Prostate gland (tissue), 2 donors: ENCODE measurements at regions not wholly inside any gene's neighbourhood (a gene's known extent, or its start where the extent isn't known, plus 50 kb on each side); places are given as distances from the start of the nearest gene placed in this dataset.

Experiments
- DNase-seq: peaks from one replicate; pipeline ENCODE4 v3.0.0-alpha.2; 2019; ENCODE audit warnings: low spot score
- H3K27ac ChIP-seq, 2 donors: fragments of 200-600 bp; sonication (generic); 2 replicates each; pipeline ENCODE4 v1.5.1; 2017 to 2019
- H3K27me3 ChIP-seq: fragments of 200-600 bp; sonication (generic); replicated peaks from 2 replicates; pipeline ENCODE4 v1.5.1; 2019; ENCODE audit not compliant: insufficient read depth
- H3K36me3 ChIP-seq, 2 donors: fragments of 200-600 bp; sonication (generic); 1 replicate in 1 of 2; 2 replicates in 1 of 2; pipeline versions ENCODE4 v1.5.1 to v1.8.1; 2017 to 2019
- H3K4me1 ChIP-seq: fragments of 200-600 bp; sonication (generic); replicated peaks from 2 replicates; pipeline ENCODE4 v1.5.1; 2019
- H3K4me3 ChIP-seq, 2 donors: fragments of 200-600 bp; sonication (generic); 2 replicates each; pipeline ENCODE4 v1.5.1; 2017 to 2019
- H3K9me3 ChIP-seq: fragments of 200-600 bp; sonication (generic); 2 replicates; pipeline ENCODE4 v1.5.1; 2017
- CTCF ChIP-seq, 4 experiments: fragments of 200-600 bp in 2 of 4; fragments of 450-650 bp in 2 of 4; sonication (generic) in 2 of 4; IDR thresholded peaks; 1 replicate in 3 of 4; 2 replicates in 1 of 4; pipeline ENCODE4 v1.5.1; 2016 to 2019; ENCODE audit warnings: antibody characterized with exemption in 4 of 4, mild to moderate bottlenecking in 2 of 4, moderate library complexity in 2 of 4
- POLR2A ChIP-seq: fragments of 450-650 bp; IDR thresholded peaks from one replicate; pipeline ENCODE4 v1.6.1; 2016; ENCODE audit warnings: antibody characterized with exemption, mild to moderate bottlenecking
- POLR2AphosphoS5 ChIP-seq: sonication (generic); formaldehyde crosslinking; IDR thresholded peaks from one replicate; pipeline ENCODE4 v1.6.1; 2017; ENCODE audit warnings: antibody characterized with exemption
- WGBS: methylation state at CpG from one replicate; pipeline ENCODE4 v1.1.5; 2018; 5-methylcytosine and 5-hydroxymethylcytosine counted together
- intact Hi-C: fragments of 100-400 bp; cut with DNase I; formaldehyde crosslinking; loops from one replicate; pipeline ENCODE4 v1.14.2; 2022

GRCh38 chr3:135806317-135806716 lies 159.2 kb upstream of the PPP2R3A start:
- Histone ChIP-seq H3K27me3 (no peaks in the 10 kb centered on the region), H3K36me3 (no peaks in the 10 kb centered on the region), H3K27ac (no peak overlapping the region), H3K4me1 (no peaks in the 10 kb centered on the region), H3K9me3 (no peaks in the 10 kb centered on the region), H3K4me3 (no peak overlapping the region)
- TF ChIP-seq POLR2AphosphoS5 (no peak), CTCF (IDR thresholded peaks at IDR 0.05) (no peak), POLR2A (no peak)
- DNase-seq, result no peak
- WGBS, result 31% methylated on average over 4 of the region's 4 CpGs
- intact Hi-C loops, result no loop called here

GRCh38 chr3:135807879-135808278 lies 157.6 kb upstream of the PPP2R3A start:
- no peaks in the 10 kb centered on the region for H3K27me3 ChIP-seq
- TF ChIP-seq POLR2AphosphoS5, result no peak
- TF ChIP-seq CTCF (IDR thresholded peaks at IDR 0.05), result no peak
- no peak for TF ChIP-seq POLR2A
- no peaks in the 10 kb centered on the region for H3K36me3 ChIP-seq
- intact Hi-C loops, result no loop called here
- no peaks in the 10 kb centered on the region for H3K4me1 ChIP-seq
- H3K27ac ChIP-seq, result no peak overlapping the region
- no peak overlapping the region for H3K4me3 ChIP-seq
- 28% methylated on average over 1 of the region's 1 CpG for WGBS
- no peak for DNase-seq
- H3K9me3 ChIP-seq, result no peaks in the 10 kb centered on the region

GRCh38 chr3:135809021-135809634 lies 156.4 kb upstream of the PPP2R3A start:
- intact Hi-C loops, result no loop called here
- no peak overlapping the region for H3K4me3 ChIP-seq
- no peak overlapping the region for H3K27ac ChIP-seq
- H3K4me1 ChIP-seq, result no peaks in the 10 kb centered on the region
- no peaks in the 10 kb centered on the region for H3K27me3 ChIP-seq
- H3K9me3 ChIP-seq, result no peaks in the 10 kb centered on the region
- DNase-seq, result no peak
- TF ChIP-seq POLR2AphosphoS5 (no peak), POLR2A (no peak), CTCF (IDR thresholded peaks at IDR 0.05) (no peak)
- WGBS, result 43% methylated on average over 4 of the region's 4 CpGs
- H3K36me3 ChIP-seq, result no peaks in the 10 kb centered on the region

- H3K27ac ChIP-seq, result no peak overlapping the region
- H3K9me3 ChIP-seq, result no peaks in the 10 kb centered on the region
- no peaks in the 10 kb centered on the region for H3K36me3 ChIP-seq
- intact Hi-C loops, result no loop called here
- no peak for DNase-seq
- TF ChIP-seq POLR2AphosphoS5 (no peak), CTCF (IDR thresholded peaks at IDR 0.05) (no peak), POLR2A (no peak)
- no peaks in the 10 kb centered on the region for H3K4me1 ChIP-seq
- H3K4me3 ChIP-seq, result no peak overlapping the region
- 58% methylated on average over 8 of the region's 8 CpGs for WGBS
- H3K27me3 ChIP-seq, result no peaks in the 10 kb centered on the region
Measured at GRCh38 chr3:135811651-135812050, 153.9 kb upstream of the PPP2R3A start.

DNA sequence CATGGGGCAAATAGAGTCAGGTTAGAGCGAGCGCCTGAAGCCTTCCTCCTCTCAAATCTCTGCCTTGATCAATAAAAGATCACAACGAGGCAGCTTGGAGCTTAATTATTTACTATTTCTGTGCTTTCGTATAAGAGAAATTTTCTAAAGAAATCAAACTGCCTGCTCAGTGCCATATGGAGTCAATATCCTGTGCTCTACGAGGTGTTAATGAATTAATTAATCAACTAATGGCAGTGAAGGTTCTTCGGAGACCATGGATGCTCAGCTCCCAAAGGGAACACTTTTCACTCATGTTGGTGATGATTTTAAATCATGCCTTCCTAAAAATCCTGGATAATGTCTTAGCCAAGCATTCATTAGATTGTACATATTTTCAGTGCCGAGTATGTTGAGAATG lies 153.5 kb upstream of the PPP2R3A start:
- Histone ChIP-seq H3K4me3 (no peak overlapping the region), H3K27me3 (no peaks in the 10 kb centered on the region), H3K27ac (no peak overlapping the region), H3K4me1 (no peaks in the 10 kb centered on the region), H3K9me3 (no peaks in the 10 kb centered on the region), H3K36me3 (no peaks in the 10 kb centered on the region)
- 58% methylated on average over 7 of the region's 7 CpGs for WGBS
- no peak for TF ChIP-seq POLR2A
- TF ChIP-seq CTCF (IDR thresholded peaks at IDR 0.05), result no peak
- no peak for TF ChIP-seq POLR2AphosphoS5
- intact Hi-C loops, result no loop called here
- DNase-seq, result no peak
